Eye (tissue), 1 donor: ENCODE measurements at regions not wholly inside any gene's neighbourhood (a gene's known extent, or its start where the extent isn't known, plus 50 kb on each side); places are given as distances from the start of the nearest gene placed in this dataset.
A peak's percentile ranks its signal among the peaks of the same experiment; 100 is the strongest.

Source experiments
- DNase-seq: peaks from one replicate; pipeline ENCODE4 v3.0.0-alpha.2; 2015

DNA sequence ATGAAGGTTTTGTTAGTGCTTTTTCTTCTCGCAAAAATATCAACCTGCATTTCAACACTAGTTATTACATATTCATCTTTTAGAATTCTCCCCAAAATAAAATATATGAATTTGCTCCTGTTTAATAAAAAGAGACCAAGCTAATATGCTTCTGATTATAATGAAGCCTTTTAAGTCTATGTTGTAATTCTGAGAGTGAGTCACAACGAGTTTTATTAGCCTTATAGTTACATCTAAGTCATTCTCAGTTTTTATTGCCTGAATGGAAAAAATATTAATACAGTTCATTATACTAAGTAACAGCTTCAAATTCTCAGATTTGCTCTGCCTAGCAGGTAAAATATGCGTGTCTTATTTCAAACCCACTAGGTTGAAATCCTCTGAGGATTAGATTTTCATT, 152.4 kb upstream of the CELF2 start:
- DNase-seq: no peak

GRCh38 chr10:10865913-10866312, 151.8 kb upstream of the CELF2 start:
- no peak for DNase-seq

GRCh38 chr10:10869592-10869991, 148.1 kb upstream of the CELF2 start:
- no peak for DNase-seq

DNA sequence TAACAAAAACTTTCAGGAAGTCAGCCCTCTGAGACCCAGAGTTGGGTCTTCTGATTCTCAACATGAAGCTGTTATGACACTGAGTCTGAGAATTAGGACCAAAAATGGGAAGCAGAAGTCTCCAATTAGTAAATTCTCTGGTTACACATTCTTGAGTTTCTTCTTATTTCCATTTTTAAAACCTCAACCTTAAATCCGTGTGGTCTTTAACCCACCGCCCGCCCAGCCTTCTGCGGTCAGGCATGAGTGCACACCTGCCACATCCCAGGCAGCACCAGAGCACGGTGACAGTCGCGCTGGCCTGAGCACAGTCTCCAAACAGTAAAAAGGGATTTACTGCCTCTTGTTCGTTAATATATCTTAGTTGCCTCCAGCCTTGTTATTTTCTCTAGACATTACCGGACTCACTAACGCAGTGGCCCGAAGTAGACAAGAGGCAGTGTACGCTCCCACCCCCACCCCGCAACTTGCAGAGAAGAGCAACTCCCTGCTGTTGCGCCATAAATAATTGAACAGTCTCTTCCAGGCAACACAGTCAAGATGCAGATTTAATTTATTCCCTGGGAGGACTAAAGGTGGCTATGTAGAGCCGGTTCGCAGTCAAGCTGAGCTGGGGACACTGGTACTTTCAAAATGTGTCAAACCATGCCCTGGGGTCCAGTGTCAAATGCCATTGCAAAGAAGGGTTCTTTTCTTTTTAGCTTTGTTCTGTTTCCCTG, 147.0 kb upstream of the CELF2 start:
- DNase-seq: peak; percentile 84

GRCh38 chr10:10871352-10871751, 146.3 kb upstream of the CELF2 start:
- no peak for DNase-seq

- peak; percentile 60 for DNase-seq
Observed at GRCh38 chr10:10872035-10872673, 145.5 kb upstream of the CELF2 start.

DNA sequence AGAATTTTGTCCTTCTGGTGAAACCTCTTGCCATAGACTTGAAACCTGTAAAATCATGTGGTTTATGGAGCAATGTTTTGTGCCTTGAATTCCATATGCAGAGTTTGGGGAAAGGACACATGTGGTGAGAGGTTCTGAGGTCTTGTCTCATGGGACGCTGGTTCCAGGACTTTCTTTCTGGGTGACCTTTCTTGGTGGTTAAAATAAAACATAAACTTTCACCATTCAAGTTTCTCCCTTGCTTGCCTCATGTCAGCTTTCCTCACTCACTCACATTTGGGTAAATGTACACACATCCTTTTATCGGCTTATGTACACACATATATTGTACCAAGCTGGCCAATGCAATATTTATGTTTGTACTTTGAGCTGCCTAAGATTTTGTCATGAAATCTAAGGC, 144.9 kb upstream of the CELF2 start:
- no peak for DNase-seq

GRCh38 chr10:10873289-10873688, 144.4 kb upstream of the CELF2 start:
- no peak for DNase-seq

DNA sequence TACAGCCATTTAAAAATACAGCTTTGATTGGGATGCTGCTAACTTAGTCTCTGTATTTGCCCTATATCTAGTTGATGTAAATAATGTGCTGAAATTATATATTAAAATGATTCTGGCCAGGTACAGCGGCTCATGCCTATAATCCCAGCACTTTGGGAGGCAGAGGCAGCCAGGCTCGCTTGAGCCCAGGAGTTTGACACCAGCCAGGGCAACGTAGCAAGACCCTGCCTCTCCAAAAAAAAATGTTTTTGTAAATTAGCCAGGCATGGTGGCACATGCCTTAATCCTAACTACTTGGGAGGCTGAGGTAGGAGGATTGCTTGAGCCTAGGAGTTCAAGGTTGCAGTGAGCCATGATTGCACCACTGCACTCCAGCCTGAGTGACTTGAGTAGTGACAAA, 143.8 kb upstream of the CELF2 start:
- DNase-seq: no peak

GRCh38 chr10:10878963-10879362, 138.7 kb upstream of the CELF2 start:
- no peak for DNase-seq

DNA sequence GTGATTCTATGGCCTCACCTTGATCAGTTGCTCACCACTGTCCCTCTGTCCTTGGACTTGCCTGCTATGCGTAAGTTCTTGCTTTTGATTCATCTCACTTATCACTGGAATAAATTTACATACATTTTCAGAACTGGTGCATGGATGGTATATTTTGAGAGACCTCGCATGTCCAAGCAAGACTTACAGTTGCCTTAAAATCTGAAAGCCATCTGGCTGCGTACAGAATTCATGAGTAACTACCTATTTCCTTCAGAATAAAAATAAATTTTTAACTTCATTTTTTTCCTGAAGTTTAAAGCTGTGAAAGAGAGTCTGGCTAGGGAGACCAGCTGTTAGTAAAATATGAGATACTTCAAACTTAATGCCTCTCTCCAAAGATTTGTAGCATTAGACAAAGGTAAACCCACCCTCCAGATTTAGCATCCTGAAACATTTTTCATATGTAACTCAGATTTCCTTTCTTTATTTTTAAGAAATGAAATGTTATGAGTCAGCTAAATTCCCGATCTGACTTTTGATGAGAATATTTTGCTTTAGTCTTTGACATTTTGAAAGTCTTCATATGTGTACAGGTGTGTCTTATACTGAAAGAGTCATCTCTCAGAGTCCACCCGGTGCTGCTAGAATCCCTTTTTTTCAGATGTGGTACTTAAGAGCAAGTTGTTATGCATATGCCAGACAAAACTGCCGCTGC, 136.4 kb upstream of the CELF2 start:
- no peak for DNase-seq

DNA sequence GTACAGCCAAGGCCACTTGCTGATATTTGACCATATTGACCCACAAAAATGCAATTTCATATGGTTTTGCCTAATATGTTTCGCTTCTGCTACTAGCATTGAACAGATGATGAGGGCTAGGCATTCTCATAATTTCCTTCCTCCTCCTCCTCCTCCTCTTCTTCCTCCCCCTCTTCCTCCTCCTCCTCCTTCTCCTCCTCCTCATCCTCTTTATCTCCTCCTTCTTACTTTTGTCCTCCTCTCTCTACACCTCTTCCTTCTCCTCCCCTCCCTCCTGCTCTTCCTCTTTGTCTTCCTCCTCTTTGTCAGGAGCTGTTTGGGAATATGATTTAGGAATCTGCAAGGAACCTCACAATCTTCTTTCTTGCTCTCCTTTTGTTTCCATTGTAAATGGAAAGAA, 133.9 kb upstream of the CELF2 start:
- no peak for DNase-seq

- DNase-seq: no peak
Observed at GRCh38 chr10:10886861-10887531, 130.7 kb upstream of the CELF2 start.

GRCh38 chr10:10891124-10892082, 126.3 kb upstream of the CELF2 start:
- DNase-seq: peak; percentile 31

GRCh38 chr10:10892290-10892875, 125.3 kb upstream of the CELF2 start:
- no peak for DNase-seq

- DNase-seq: no peak
Observed at GRCh38 chr10:10897400-10897799, 120.3 kb upstream of the CELF2 start.

GRCh38 chr10:10901906-10902305, 115.8 kb upstream of the CELF2 start:
- DNase-seq: no peak

- no peak for DNase-seq
Observed at GRCh38 chr10:10902951-10903350, 114.7 kb upstream of the CELF2 start.

- DNase-seq: no peak
Observed at GRCh38 chr10:10903620-10904019, 114.1 kb upstream of the CELF2 start.

DNA sequence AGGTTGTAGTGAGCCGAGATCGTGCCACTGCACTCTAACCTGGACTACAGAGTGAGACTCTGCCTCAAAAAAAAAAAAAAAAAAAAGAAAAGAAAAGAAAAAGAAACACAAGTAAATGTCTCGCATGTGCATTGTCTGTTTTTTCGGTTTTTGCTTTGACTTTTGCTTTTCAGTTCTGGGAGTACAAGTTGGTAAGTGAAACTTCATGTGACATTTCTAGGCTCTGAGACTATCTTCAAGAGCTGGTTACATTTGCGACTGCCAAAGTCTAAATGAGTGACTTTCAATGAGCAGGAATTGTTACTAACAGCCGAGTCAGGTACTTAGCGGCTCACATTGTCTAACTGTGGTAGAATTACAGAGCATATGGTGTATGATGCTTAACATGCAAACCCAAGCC, 107.0 kb upstream of the CELF2 start:
- no peak for DNase-seq

DNA sequence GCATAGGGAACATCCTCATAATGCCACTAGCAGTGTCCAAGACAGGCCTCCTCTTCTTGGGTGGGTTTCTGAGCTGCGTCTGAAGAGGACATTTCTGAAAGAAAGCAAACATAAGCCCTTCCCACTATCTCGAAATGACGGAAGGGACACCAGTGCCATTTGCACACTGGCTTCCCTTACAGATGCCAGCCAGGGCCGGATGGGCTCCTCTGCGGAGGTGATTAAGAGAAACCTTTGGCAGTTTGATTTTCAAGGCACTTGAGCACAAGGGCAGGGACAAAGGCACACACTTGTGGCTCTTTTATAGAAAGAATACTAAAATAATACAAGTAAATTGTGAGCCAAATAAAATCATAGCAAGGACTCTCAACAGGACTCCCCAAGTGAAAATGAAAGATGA, 106.6 kb upstream of the CELF2 start:
- no peak for DNase-seq

DNA sequence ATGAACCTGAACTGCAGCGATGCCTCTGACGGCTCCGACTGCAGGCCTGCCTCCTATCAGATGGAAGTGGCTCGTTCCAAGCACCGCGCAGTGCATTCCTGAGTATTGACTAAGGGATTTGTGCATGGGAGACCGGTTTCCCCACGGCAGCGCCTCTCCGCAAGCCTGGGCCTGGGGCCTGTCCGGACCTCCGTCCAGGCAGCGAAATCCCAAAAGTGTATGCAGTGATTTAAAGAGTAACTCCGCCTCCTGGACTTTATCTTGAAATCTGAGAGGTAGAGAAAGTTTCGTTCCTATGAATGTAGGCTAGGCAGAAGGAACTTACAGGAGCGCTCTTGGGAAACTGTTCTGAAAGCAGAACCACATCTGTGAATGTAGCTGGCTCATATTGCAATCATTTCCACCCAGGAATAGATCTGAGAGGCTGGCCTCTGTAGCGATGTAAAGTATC, 106.2 kb upstream of the CELF2 start:
- DNase-seq: peak; percentile 90
